Right ventricle myocardium superior (tissue), 1 donor: ENCODE measurements at regions not wholly inside any gene's neighbourhood (a gene's known extent, or its start where the extent isn't known, plus 50 kb on each side); places are given as distances from the start of the nearest gene placed in this dataset.

ENCODE experiments used
- ATAC-seq: fragments of 200-7000 bp; cut with Tn5 transposase; one replicate; pipeline ENCODE4 v1.9.1; 2020; ENCODE audit warnings: mild to moderate bottlenecking; ENCODE audit not compliant: poor library complexity
- DNase-seq: peaks from one replicate; pipeline ENCODE4 v3.0.0-alpha.2; 2020
- intact Hi-C: fragments of 100-400 bp; cut with DNase I; formaldehyde crosslinking; loops from one replicate; pipeline ENCODE4 v1.11.2; 2022
- donor health status: DM: no; HTN: yes; CAD: no; lungs with severe emphysema.

- no peak for ATAC-seq
- intact Hi-C loops, result no loop called here
These were observed 79.3 kb upstream of the ARMC2 start for GRCh38 chr6:108768792-108769524.

DNA sequence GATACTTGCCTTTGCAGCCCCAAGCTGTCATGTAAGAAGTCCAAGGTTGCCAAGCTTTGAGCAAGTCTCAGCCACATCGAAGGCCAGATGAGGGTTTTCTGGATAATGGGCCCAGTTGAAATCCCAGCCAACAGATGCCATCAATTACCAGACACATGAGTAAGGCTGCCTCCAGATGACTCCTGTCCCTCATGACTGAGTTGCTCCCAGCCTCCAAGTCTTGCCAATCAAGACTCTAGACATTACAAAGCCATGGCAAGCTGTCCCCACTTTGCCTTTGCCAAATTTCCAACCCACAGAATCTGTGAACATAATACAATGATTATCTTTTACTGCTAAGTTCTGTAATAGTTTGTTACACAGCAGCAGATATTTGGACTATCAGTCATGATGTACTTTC, 76.8 kb upstream of the ARMC2 start:
- DNase-seq (no peak), ATAC-seq (no peak)
- intact Hi-C loops, result no loop called here

More at GRCh38 chr6:108768792-108769524, 79.3 kb upstream of the ARMC2 start:
- no peak for DNase-seq

- ATAC-seq (no peak), DNase-seq (no peak)
- intact Hi-C loops, result no loop called here
These were observed 73.7 kb upstream of the ARMC2 start for GRCh38 chr6:108774555-108774954.

DNA sequence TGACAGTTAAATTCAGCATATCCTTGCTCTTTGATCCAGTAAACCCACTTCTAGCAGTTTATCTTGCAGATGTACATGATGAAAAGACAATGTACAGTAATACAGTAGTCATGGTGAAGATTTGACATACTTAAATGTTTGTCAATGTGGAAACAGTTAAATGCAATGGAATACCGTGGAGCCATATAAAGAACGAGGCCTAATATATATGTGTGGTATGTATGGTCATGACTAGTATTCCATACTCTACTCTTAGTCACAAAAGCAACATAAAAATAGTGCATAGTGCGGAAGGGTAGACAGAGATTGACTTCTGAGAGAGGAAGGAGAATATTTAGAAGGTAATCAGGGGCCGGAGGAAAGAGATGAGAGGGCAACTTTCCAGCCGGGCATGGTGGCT, 70.7 kb upstream of the ARMC2 start:
- ATAC-seq (no peak), DNase-seq (no peak)
- intact Hi-C loops, result no loop called here

DNA sequence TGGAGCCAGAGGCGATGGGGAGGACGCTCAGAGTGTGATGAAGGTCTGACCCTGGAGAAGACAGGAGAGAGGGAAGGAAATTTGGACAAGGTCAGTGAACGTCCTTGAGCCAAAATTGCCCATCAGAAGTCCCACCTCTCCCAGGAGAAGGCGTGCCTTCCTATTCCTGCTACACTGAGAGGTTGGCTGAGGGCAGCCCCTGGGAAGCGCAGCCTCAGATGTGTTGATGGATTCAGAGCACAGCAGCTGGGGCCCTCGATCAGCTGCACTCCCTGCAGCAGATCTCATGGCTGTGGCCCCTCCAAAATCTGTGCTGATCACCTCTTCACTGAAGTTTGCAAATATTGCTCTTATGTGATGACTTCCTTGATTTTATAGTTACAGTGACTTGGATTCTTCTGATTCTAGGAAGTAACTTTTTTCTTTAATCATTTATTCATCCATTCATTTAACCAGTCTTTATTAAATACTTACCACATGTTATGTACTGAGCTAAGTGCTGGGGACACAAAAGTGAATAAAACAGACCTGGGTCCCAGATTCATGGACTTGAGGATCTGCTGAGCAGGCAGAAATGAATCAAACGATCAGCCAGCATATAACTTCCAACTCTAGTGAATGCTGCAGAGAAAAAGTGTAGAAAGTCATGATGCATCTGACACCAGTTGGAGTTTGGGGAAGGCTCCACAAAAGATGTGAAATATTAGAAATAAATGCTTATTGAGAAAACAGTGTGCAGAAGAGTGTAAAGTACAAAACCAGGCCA, 69.6 kb upstream of the ARMC2 start:
- intact Hi-C loops, result no loop called here
- DNase-seq (no peak), ATAC-seq (no peak)

DNA sequence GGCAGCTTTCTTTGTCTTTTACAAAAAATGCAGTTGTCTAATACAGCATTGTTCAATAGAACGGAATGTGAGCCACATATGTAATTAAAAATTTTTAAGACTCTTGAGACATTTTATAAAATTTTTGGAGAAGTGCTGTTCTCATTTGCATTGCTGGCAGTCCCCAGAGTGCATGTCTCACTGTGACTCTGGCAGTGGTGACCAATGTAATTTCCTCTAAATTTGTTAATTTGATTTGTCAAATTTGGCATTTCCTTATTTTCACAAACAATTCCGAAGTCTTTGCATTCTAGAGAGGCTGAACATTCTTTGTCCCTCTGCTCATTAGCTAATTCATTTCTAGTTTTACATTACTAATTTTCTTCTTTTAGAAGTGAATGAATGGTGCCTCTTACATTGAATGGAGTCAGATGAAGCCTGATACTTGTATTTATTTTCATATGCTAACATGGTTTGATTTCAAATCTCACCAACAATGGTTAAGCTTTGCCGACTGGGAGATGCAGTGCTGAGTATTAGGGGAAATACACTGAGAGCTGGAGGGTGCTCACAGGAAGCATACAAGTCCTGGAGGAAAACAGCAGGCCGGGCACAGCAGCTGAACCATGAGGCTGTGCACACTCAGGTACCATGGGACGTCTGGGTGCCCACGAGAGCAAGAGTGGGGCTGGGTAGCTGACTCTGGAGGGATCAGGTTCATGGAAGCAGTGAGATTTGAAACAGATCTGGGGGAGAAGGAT, 68.5 kb upstream of the ARMC2 start:
- DNase-seq, result no peak
- intact Hi-C loops, result loop anchor here (5.0 to 10.0 kb wide), 3 partner anchors 55 to 237 kb away; no protein-coding TSS in a partner anchor
- ATAC-seq, result no peak

GRCh38 chr6:108780784-108781183, 67.4 kb upstream of the ARMC2 start:
- ATAC-seq (no peak), DNase-seq (no peak)
- intact Hi-C loops, result loop anchor here (5.0 to 10.0 kb wide), 3 partner anchors 54 to 238 kb away; no protein-coding TSS in a partner anchor

- ATAC-seq (peak; percentile 11), DNase-seq (no peak)
- intact Hi-C loops, result loop anchor here (5.0 to 10.0 kb wide), 3 partner anchors 53 to 239 kb away; no protein-coding TSS in a partner anchor
These were observed 66.7 kb upstream of the ARMC2 start for GRCh38 chr6:108781419-108782100.

- intact Hi-C loops, result loop anchor here (5.0 to 10.0 kb wide), 3 partner anchors 52 to 240 kb away; no protein-coding TSS in a partner anchor
- DNase-seq (peak; percentile 90), ATAC-seq (peak; percentile 95)
These were observed 65.8 kb upstream of the ARMC2 start for GRCh38 chr6:108782179-108783041.

DNA sequence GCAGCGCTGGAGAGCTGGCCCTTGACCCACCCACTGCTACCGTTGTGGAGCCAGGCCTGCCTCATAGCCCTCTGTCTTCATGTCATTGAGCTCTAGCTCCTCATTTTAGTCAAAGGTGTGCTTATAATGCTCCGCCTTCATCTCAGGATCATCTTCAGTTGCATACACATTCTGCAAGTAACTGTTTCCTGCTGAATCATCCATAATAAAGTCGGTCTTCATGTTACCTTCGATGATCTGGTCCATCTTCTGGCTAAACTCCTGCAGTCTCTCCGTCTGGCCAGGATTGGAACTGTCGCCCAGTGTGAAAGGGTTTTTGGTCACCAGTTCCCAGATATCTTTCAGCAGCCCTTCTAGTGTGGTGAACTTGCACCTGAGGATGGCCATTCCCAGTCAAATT, 62.6 kb upstream of the ARMC2 start:
- intact Hi-C loops, result loop anchor here (5.0 to 10.0 kb wide), 2 partner anchors 49 to 102 kb away; no protein-coding TSS in a partner anchor
- ATAC-seq (no peak), DNase-seq (no peak)

GRCh38 chr6:108788416-108788815, 59.8 kb upstream of the ARMC2 start:
- DNase-seq, result no peak
- ATAC-seq, result no peak
- intact Hi-C loops, result loop anchor here (5.0 to 10.0 kb wide), 2 partner anchors 46 to 99 kb away; no protein-coding TSS in a partner anchor

GRCh38 chr6:108789475-108789874, 58.7 kb upstream of the ARMC2 start:
- no peak for DNase-seq
- intact Hi-C loops, result loop anchor here (5.0 to 10.0 kb wide), 2 partner anchors 45 to 98 kb away; no protein-coding TSS in a partner anchor
- no peak for ATAC-seq

GRCh38 chr6:108791700-108792099, 56.5 kb upstream of the ARMC2 start:
- ATAC-seq (no peak), DNase-seq (no peak)
- intact Hi-C loops, result no loop called here

- no peak for ATAC-seq
- intact Hi-C loops, result no loop called here
- no peak for DNase-seq
These were observed 54.5 kb upstream of the ARMC2 start for GRCh38 chr6:108793516-108794251.

- ATAC-seq (no peak), DNase-seq (no peak)
- intact Hi-C loops, result no loop called here
These were observed 53.1 kb upstream of the ARMC2 start for GRCh38 chr6:108795122-108795521.

GRCh38 chr6:108795814-108796213, 52.4 kb upstream of the ARMC2 start:
- ATAC-seq, result no peak
- intact Hi-C loops, result no loop called here
- DNase-seq, result no peak

- intact Hi-C loops, result no loop called here
- no peak for ATAC-seq
- no peak for DNase-seq
These were observed 51.3 kb upstream of the ARMC2 start for GRCh38 chr6:108796875-108797274.
